ENCODE measurements at regions not wholly inside any gene's neighbourhood (a gene's known extent, or its start where the extent isn't known, plus 50 kb on each side); places are given as distances from the start of the nearest gene placed in this dataset.
"Not testable (repeated sequence)": the region's sequence is repeated elsewhere in the genome, so short reads cannot be mapped to it uniquely, and the experiment has no call there.

- H3K27ac ChIP-seq (ENCODE audit: low read depth, low read length): no peak overlapping the region
- H3K4me1 ChIP-seq (ENCODE audit: control insufficient read depth in 3 of 3, insufficient read depth in 3 of 3, low read length in 3 of 3): no peaks in the 10 kb centered on the region
- H3K27me3 ChIP-seq (ENCODE audit: control insufficient read depth in 3 of 3, insufficient read depth in 3 of 3, low read length in 3 of 3): no peaks in the 10 kb centered on the region
- no peak overlapping the region for H3K9ac ChIP-seq (ENCODE audit: low read depth in 1 of 3, low read length in 3 of 3)
- no peaks in the 10 kb centered on the region for H3K9me3 ChIP-seq (ENCODE audit: control insufficient read depth in 3 of 3, low read length in 3 of 3)
- H3K36me3 ChIP-seq (ENCODE audit: control insufficient read depth in 3 of 3, insufficient read depth in 3 of 3, low read length in 3 of 3): no peaks in the 10 kb centered on the region
- no peak overlapping the region for H3K4me3 ChIP-seq (ENCODE audit: low read length in 3 of 3)
Measured at GRCh38 chr2:234898534-234899053, 53.2 kb upstream of the SH3BP4 start.

- H3K36me3 ChIP-seq (ENCODE audit: control insufficient read depth in 3 of 3, insufficient read depth in 3 of 3, low read length in 3 of 3); H3K4me3 ChIP-seq (ENCODE audit: low read length in 3 of 3); H3K9ac ChIP-seq (ENCODE audit: low read depth in 1 of 3, low read length in 3 of 3); H3K9me3 ChIP-seq (ENCODE audit: control insufficient read depth in 3 of 3, low read length in 3 of 3); H3K27me3 ChIP-seq (ENCODE audit: control insufficient read depth in 3 of 3, insufficient read depth in 3 of 3, low read length in 3 of 3); H3K4me1 ChIP-seq (ENCODE audit: control insufficient read depth in 3 of 3, insufficient read depth in 3 of 3, low read length in 3 of 3); H3K27ac ChIP-seq (ENCODE audit: low read depth, low read length): not testable (repeated sequence)
Measured at GRCh38 chr2:234888442-234888841, 63.4 kb upstream of the SH3BP4 start.

DNA sequence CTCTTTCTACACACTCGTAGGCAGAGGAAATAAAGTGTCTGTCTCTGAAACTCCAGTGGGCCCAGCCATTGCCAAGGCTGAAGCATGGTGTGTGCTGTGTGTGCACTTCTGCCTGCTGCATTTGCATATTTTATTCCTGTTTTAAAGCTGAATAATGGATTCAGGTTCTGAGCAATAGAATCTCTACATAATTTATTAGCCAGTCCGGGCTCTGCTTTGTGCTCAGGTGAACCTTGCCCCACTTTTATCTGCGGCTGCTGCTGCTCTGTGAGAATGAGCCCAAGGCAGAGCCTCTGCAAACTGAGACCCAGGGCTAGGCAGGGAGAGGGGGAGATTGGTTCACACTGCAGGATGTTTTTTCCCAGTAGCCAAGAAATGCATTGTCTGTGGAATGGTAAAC, 64.6 kb upstream of the SH3BP4 start:
- Histone ChIP-seq H3K36me3 (ENCODE audit: control insufficient read depth in 3 of 3, insufficient read depth in 3 of 3, low read length in 3 of 3) (no peaks in the 10 kb centered on the region), H3K9me3 (ENCODE audit: control insufficient read depth in 3 of 3, low read length in 3 of 3) (no peaks in the 10 kb centered on the region), H3K9ac (ENCODE audit: low read depth in 1 of 3, low read length in 3 of 3) (no peak overlapping the region), H3K4me1 (ENCODE audit: control insufficient read depth in 3 of 3, insufficient read depth in 3 of 3, low read length in 3 of 3) (no peaks in the 10 kb centered on the region), H3K4me3 (ENCODE audit: low read length in 3 of 3) (no peak overlapping the region), H3K27ac (ENCODE audit: low read depth, low read length) (no peak overlapping the region), H3K27me3 (ENCODE audit: control insufficient read depth in 3 of 3, insufficient read depth in 3 of 3, low read length in 3 of 3) (peaks cover 0 to 3% (median 0%) of the 10 kb centered on the region in 3 donors)

- Histone ChIP-seq H3K9ac (ENCODE audit: low read depth in 1 of 3, low read length in 3 of 3) (no peak overlapping the region), H3K9me3 (ENCODE audit: control insufficient read depth in 3 of 3, low read length in 3 of 3) (no peaks in the 10 kb centered on the region), H3K27me3 (ENCODE audit: control insufficient read depth in 3 of 3, insufficient read depth in 3 of 3, low read length in 3 of 3) (peaks cover 0 to 3% (median 0%) of the 10 kb centered on the region in 3 donors), H3K4me3 (ENCODE audit: low read length in 3 of 3) (no peak overlapping the region), H3K4me1 (ENCODE audit: control insufficient read depth in 3 of 3, insufficient read depth in 3 of 3, low read length in 3 of 3) (peaks cover 0 to 3% (median 3%) of the 10 kb centered on the region in 3 donors), H3K36me3 (ENCODE audit: control insufficient read depth in 3 of 3, insufficient read depth in 3 of 3, low read length in 3 of 3) (no peaks in the 10 kb centered on the region), H3K27ac (ENCODE audit: low read depth, low read length) (no peak overlapping the region)
Measured at GRCh38 chr2:234885886-234886285, 65.9 kb upstream of the SH3BP4 start.

DNA sequence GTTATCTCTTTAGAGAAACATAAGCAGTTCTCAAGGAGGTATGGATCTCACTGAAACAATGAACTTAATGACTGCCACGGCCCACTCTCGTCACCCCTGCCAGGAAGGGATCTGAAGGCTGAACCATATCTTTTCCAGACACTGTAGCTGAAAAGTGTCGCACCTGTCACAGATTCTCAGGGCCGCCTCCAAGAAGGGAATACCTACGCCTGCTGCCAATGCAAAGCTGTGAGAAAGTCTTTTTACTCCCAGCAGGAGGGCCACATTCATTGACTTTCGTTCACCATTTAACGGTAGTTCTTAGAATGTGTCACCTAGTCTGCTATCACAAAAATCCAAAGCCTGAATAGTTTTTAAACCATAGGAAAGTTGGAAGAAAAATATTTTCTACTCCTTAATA, 66.7 kb upstream of the SH3BP4 start:
- Histone ChIP-seq H3K36me3 (ENCODE audit: control insufficient read depth in 3 of 3, insufficient read depth in 3 of 3, low read length in 3 of 3) (no peaks in the 10 kb centered on the region), H3K4me1 (ENCODE audit: control insufficient read depth in 3 of 3, insufficient read depth in 3 of 3, low read length in 3 of 3) (peaks cover 0 to 4% (median 3%) of the 10 kb centered on the region in 3 donors), H3K9me3 (ENCODE audit: control insufficient read depth in 3 of 3, low read length in 3 of 3) (no peaks in the 10 kb centered on the region), H3K4me3 (ENCODE audit: low read length in 3 of 3) (no peak overlapping the region), H3K27ac (ENCODE audit: low read depth, low read length) (no peak overlapping the region), H3K9ac (ENCODE audit: low read depth in 1 of 3, low read length in 3 of 3) (no peak overlapping the region), H3K27me3 (ENCODE audit: control insufficient read depth in 3 of 3, insufficient read depth in 3 of 3, low read length in 3 of 3) (peaks cover 0 to 3% (median 0%) of the 10 kb centered on the region in 3 donors)

- Histone ChIP-seq H3K9ac (ENCODE audit: low read depth in 1 of 3, low read length in 3 of 3) (no peak overlapping the region), H3K27ac (ENCODE audit: low read depth, low read length) (no peak overlapping the region), H3K9me3 (ENCODE audit: control insufficient read depth in 3 of 3, low read length in 3 of 3) (no peaks in the 10 kb centered on the region), H3K36me3 (ENCODE audit: control insufficient read depth in 3 of 3, insufficient read depth in 3 of 3, low read length in 3 of 3) (no peaks in the 10 kb centered on the region), H3K4me1 (ENCODE audit: control insufficient read depth in 3 of 3, insufficient read depth in 3 of 3, low read length in 3 of 3) (peaks cover 0 to 4% (median 3%) of the 10 kb centered on the region in 3 donors), H3K4me3 (ENCODE audit: low read length in 3 of 3) (no peak overlapping the region), H3K27me3 (ENCODE audit: control insufficient read depth in 3 of 3, insufficient read depth in 3 of 3, low read length in 3 of 3) (peaks cover 0 to 3% (median 0%) of the 10 kb centered on the region in 3 donors)
Measured at GRCh38 chr2:234884591-234884990, 67.2 kb upstream of the SH3BP4 start.

DNA sequence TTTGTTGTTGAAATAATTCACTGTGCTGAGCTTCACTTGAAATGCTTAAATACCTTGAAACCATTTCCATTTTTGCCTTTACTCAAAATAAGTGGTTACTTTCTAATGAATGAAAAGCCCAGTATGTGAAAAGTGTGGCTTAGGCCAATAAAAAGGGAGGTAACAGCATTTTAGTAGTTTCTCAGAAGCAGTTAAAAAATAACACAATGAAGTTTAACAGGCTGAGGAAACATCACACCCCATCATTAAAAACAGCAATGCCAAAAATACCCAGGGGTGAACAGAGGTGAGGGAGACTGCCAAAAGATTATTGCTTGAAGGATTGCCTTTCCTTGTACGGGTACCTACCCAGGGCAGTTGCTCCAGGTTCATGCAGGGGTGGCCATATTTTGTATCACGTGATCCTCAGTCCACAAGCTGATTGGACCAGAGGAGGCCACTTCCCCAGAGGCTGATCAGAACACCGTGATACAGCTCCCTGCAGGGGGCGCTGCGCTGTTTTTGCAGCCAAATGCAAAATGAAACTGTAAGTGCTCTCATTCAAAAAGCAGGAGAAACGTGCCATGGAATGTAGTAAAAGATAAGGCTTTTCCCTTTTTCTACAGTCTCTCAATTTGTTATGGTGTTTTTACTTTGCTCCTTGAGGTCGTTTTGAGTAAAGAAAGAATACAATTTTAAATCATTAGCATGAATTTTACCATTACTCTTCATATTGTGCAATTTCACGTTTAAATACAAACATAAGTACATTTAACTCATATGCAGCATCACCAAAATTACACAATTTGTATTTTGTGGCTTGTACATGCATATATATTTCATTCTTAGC, 70.2 kb upstream of the SH3BP4 start:
- no peaks in the 10 kb centered on the region for H3K27me3 ChIP-seq (ENCODE audit: control insufficient read depth in 3 of 3, insufficient read depth in 3 of 3, low read length in 3 of 3)

GRCh38 chr2:234880551-234881211, 71.1 kb upstream of the SH3BP4 start:
- no peaks in the 10 kb centered on the region for H3K27me3 ChIP-seq (ENCODE audit: control insufficient read depth in 3 of 3, insufficient read depth in 3 of 3, low read length in 3 of 3)
- H3K27ac ChIP-seq (ENCODE audit: low read depth, low read length): no peak overlapping the region
- no peak overlapping the region for H3K9ac ChIP-seq (ENCODE audit: low read depth in 1 of 3, low read length in 3 of 3)
- H3K4me3 ChIP-seq (ENCODE audit: low read length in 3 of 3): no peak overlapping the region
- no peaks in the 10 kb centered on the region for H3K9me3 ChIP-seq (ENCODE audit: control insufficient read depth in 3 of 3, low read length in 3 of 3)
- H3K4me1 ChIP-seq (ENCODE audit: control insufficient read depth in 3 of 3, insufficient read depth in 3 of 3, low read length in 3 of 3): peaks cover 0 to 4% (median 3%) of the 10 kb centered on the region in 3 donors
- no peaks in the 10 kb centered on the region for H3K36me3 ChIP-seq (ENCODE audit: control insufficient read depth in 3 of 3, insufficient read depth in 3 of 3, low read length in 3 of 3)

More for the DNA sequence above, 70.2 kb upstream of the SH3BP4 start:
- Histone ChIP-seq H3K36me3 (ENCODE audit: control insufficient read depth in 3 of 3, insufficient read depth in 3 of 3, low read length in 3 of 3) (no peaks in the 10 kb centered on the region), H3K9me3 (ENCODE audit: control insufficient read depth in 3 of 3, low read length in 3 of 3) (no peaks in the 10 kb centered on the region), H3K27ac (ENCODE audit: low read depth, low read length) (no peak overlapping the region), H3K4me1 (ENCODE audit: control insufficient read depth in 3 of 3, insufficient read depth in 3 of 3, low read length in 3 of 3) (peaks cover 0 to 4% (median 3%) of the 10 kb centered on the region in 3 donors), H3K9ac (ENCODE audit: low read depth in 1 of 3, low read length in 3 of 3) (no peak overlapping the region), H3K4me3 (ENCODE audit: low read length in 3 of 3) (peak overlapping the region in 2 of 3 donors; percentile 24 to 27)

- Histone ChIP-seq H3K9me3 (ENCODE audit: control insufficient read depth in 3 of 3, low read length in 3 of 3) (no peaks in the 10 kb centered on the region), H3K36me3 (ENCODE audit: control insufficient read depth in 3 of 3, insufficient read depth in 3 of 3, low read length in 3 of 3) (no peaks in the 10 kb centered on the region), H3K27me3 (ENCODE audit: control insufficient read depth in 3 of 3, insufficient read depth in 3 of 3, low read length in 3 of 3) (no peaks in the 10 kb centered on the region), H3K27ac (ENCODE audit: low read depth, low read length) (no peak overlapping the region), H3K4me1 (ENCODE audit: control insufficient read depth in 3 of 3, insufficient read depth in 3 of 3, low read length in 3 of 3) (peaks cover 0 to 4% (median 3%) of the 10 kb centered on the region in 3 donors), H3K9ac (ENCODE audit: low read depth in 1 of 3, low read length in 3 of 3) (no peak overlapping the region), H3K4me3 (ENCODE audit: low read length in 3 of 3) (no peak overlapping the region)
Measured at GRCh38 chr2:234879671-234880455, 72.0 kb upstream of the SH3BP4 start.

All from skeletal muscle tissue (tissue), 3 donors.